ENCODE measurements at regions not wholly inside any gene's neighbourhood (a gene's known extent, or its start where the extent isn't known, plus 50 kb on each side); places are given as distances from the start of the nearest gene placed in this dataset.

- TF ChIP-seq CTCF (IDR thresholded peaks at IDR 0.05; ENCODE audit: insufficient read depth, low read length, poor library complexity, severe bottlenecking) (no peak), EZH2phosphoT487 (conservative IDR thresholded peaks at IDR 0.05; ENCODE audit: low read length) (no peak)
Observed at GRCh38 chr18:65259403-65259802, 491.4 kb upstream of the CDH7 start.

All from SU-DHL-6 (cell line).